ENCODE measurements at regions not wholly inside any gene's neighbourhood (a gene's known extent, or its start where the extent isn't known, plus 50 kb on each side); places are given as distances from the start of the nearest gene placed in this dataset.
"Not testable (repeated sequence)": the region's sequence is repeated elsewhere in the genome, so short reads cannot be mapped to it uniquely, and the experiment has no call there.

GRCh38 chr7:48841739-48842138, 82.6 kb upstream of the CDC14C start:
- Histone ChIP-seq H3K4me1 (no peaks in the 10 kb centered on the region), H3K36me3 (no peaks in the 10 kb centered on the region), H3K27me3 (no peaks in the 10 kb centered on the region), H3K4me3 (no peak overlapping the region), H3K9me3 (no peaks in the 10 kb centered on the region), H3K27ac (no peak overlapping the region)
- DNase-seq (no peak), ATAC-seq (ENCODE audit: low FRiP score in 2 of 2) (no peak)
- WGBS, 2 donors = 78 to 91% methylated on average over 4 of the region's 4 CpGs
- no peak for TF ChIP-seq POLR2AphosphoS5 (IDR thresholded peaks at IDR 0.05)
- TF ChIP-seq EP300 (IDR thresholded peaks at IDR 0.05) = no peak
- TF ChIP-seq, protein P1, sequence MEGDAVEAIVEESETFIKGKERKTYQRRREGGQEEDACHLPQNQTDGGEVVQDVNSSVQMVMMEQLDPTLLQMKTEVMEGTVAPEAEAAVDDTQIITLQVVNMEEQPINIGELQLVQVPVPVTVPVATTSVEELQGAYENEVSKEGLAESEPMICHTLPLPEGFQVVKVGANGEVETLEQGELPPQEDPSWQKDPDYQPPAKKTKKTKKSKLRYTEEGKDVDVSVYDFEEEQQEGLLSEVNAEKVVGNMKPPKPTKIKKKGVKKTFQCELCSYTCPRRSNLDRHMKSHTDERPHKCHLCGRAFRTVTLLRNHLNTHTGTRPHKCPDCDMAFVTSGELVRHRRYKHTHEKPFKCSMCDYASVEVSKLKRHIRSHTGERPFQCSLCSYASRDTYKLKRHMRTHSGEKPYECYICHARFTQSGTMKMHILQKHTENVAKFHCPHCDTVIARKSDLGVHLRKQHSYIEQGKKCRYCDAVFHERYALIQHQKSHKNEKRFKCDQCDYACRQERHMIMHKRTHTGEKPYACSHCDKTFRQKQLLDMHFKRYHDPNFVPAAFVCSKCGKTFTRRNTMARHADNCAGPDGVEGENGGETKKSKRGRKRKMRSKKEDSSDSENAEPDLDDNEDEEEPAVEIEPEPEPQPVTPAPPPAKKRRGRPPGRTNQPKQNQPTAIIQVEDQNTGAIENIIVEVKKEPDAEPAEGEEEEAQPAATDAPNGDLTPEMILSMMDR (IDR thresholded peaks at IDR 0.05) = no peak

DNA sequence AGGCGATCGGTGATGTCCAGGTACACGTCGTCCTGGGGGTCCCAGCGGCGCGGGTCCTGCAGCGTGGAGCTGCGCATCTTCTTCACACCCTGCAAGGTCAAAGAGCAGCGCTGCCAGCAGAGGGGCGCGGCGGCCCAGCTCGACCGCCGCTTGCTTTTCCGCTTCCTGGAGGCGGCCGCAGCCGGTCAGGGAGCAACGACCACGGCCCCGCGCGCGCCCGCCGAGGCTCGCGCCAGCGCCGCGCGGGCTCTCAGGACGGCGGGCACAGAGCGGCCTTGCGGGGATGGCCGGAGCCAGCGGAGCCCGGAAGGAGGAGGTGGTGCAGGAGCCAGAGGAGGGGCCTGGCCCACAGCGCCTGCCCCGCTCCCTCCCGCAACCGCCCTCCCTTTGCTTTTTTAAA, 76.4 kb upstream of the CDC14C start:
- H3K9me3 ChIP-seq = peaks cover 0 to 3% (median 0%) of the 10 kb centered on the region in 4 donors
- H3K36me3 ChIP-seq = no peaks in the 10 kb centered on the region
- H3K27ac ChIP-seq = no peak overlapping the region
- no peaks in the 10 kb centered on the region for H3K27me3 ChIP-seq
- H3K4me1 ChIP-seq = no peaks in the 10 kb centered on the region
- peak in 1 of 2 donors; percentile 78 for DNase-seq
- 58 to 59% methylated on average over 20 to 45 of the region's 45 CpGs for WGBS, 2 donors
- ATAC-seq (ENCODE audit: low FRiP score in 2 of 2) = peak in 1 of 2 donors; percentile 19
- TF ChIP-seq, protein P1 (IDR thresholded peaks at IDR 0.05) = no peak
- TF ChIP-seq POLR2A (IDR thresholded peaks at IDR 0.05) (no peak), POLR2AphosphoS5 (IDR thresholded peaks at IDR 0.05) (no peak), EP300 (IDR thresholded peaks at IDR 0.05) (no peak)
- H3K4me3 ChIP-seq = no peak overlapping the region

DNA sequence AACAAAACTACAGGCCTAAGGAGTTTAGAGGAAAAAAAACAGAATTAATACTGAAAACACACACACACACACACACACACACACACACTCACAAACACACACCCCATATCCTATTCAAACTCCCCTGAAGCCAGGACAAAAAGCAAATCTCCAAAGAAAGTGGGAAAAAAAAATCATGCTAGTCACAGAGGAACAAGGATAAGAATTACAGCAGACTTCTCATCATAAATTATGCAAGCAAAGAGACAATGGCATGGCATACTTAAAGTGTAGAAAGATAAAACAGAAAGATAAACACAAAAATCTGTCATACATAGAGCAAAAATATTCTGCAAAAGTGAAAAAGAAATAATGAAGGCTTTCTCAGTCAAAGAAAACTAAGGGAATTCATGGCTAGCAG, 63.9 kb upstream of the CDC14C start:
- not testable (repeated sequence) for H3K27ac ChIP-seq; H3K36me3 ChIP-seq; H3K27me3 ChIP-seq; ATAC-seq (ENCODE audit: low FRiP score in 2 of 2); DNase-seq; H3K4me1 ChIP-seq; H3K4me3 ChIP-seq; H3K9me3 ChIP-seq

- no peaks in the 10 kb centered on the region for H3K27me3 ChIP-seq
- no peak overlapping the region for H3K27ac ChIP-seq
- TF ChIP-seq, protein P1 (IDR thresholded peaks at IDR 0.05) = no peak
- no peak for TF ChIP-seq EP300 (IDR thresholded peaks at IDR 0.05)
- TF ChIP-seq POLR2AphosphoS5 (IDR thresholded peaks at IDR 0.05) = no peak
- no peak for TF ChIP-seq POLR2A (IDR thresholded peaks at IDR 0.05)
- 85 to 86% methylated on average over 4 of the region's 4 CpGs for WGBS, 2 donors
- ATAC-seq (ENCODE audit: low FRiP score in 2 of 2) (no peak), DNase-seq (no peak)
- no peaks in the 10 kb centered on the region for H3K9me3 ChIP-seq
- H3K4me3 ChIP-seq = no peak overlapping the region
- H3K36me3 ChIP-seq = no peaks in the 10 kb centered on the region
- H3K4me1 ChIP-seq = no peaks in the 10 kb centered on the region
These were observed 55.4 kb upstream of the CDC14C start for GRCh38 chr7:48868916-48869315.

- ATAC-seq (ENCODE audit: low FRiP score in 2 of 2) = no peak
- no peak overlapping the region for H3K27ac ChIP-seq
These were observed 51.8 kb upstream of the CDC14C start for GRCh38 chr7:48872548-48872947.

More at GRCh38 chr7:48872548-48872947, 51.8 kb upstream of the CDC14C start:
- Histone ChIP-seq H3K4me1 (no peaks in the 10 kb centered on the region), H3K36me3 (no peaks in the 10 kb centered on the region), H3K4me3 (no peak overlapping the region), H3K27me3 (no peaks in the 10 kb centered on the region), H3K9me3 (no peaks in the 10 kb centered on the region)
- 76 to 88% methylated on average over 3 of the region's 3 CpGs for WGBS, 2 donors
- DNase-seq = no peak
- no peak for TF ChIP-seq POLR2AphosphoS5 (IDR thresholded peaks at IDR 0.05)
- TF ChIP-seq, protein P1 (IDR thresholded peaks at IDR 0.05) = no peak
- no peak for TF ChIP-seq EP300 (IDR thresholded peaks at IDR 0.05)
- no peak for TF ChIP-seq POLR2A (IDR thresholded peaks at IDR 0.05)
